NCI-H128 (cell line): ENCODE measurements at regions not wholly inside any gene's neighbourhood (a gene's known extent, or its start where the extent isn't known, plus 50 kb on each side); places are given as distances from the start of the nearest gene placed in this dataset.
"Not testable (repeated sequence)": the region's sequence is repeated elsewhere in the genome, so short reads cannot be mapped to it uniquely, and the experiment has no call there.

Experiments
- DNase-seq: peaks from one replicate; lab custom pipeline; 2025; ENCODE audit not compliant: unreplicated experiment; lab: John Stamatoyannopoulos, UW

- DNase-seq: no peak
Observed at GRCh38 chr4:123535037-123535748, 138.6 kb downstream of the SPRY1 start.

- no peak for DNase-seq
Observed at GRCh38 chr4:123536225-123536624, 139.6 kb downstream of the SPRY1 start.

DNA sequence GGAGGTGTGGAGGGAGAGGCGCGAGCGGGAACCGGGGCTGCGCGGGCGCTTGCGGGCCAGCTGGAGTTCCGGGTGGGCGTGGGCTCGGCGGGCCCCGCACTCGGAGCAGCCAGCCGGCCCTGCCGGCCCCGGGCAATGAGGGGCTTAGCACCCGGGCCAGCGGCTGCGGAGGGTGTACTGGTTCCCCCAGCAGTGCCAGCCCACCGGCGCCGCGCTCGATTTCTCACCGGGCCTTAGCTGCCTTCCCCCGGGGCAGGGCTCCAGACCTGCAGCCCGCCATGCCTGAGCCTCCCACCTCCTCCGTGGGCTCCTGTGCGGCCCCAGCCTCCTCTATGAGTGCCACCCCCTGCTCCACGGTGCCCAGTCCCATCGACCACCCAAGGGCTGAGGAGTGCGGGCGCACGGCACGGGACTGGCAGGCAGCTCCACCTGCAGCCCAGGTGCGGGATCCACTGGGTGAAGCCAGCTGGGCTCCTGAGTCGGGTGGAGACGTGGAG is 141.4 kb downstream of the SPRY1 start:
- not testable (repeated sequence) for DNase-seq

GRCh38 chr4:123545667-123546572 is 149.3 kb downstream of the SPRY1 start:
- DNase-seq: no peak

- no peak for DNase-seq
Observed at GRCh38 chr4:123546573-123547060, 150.0 kb downstream of the SPRY1 start.

- DNase-seq: peak; percentile 16
Observed at GRCh38 chr4:123547216-123548165, 150.9 kb downstream of the SPRY1 start.

GRCh38 chr4:123553279-123553678 is 156.7 kb downstream of the SPRY1 start:
- DNase-seq: no peak

DNA sequence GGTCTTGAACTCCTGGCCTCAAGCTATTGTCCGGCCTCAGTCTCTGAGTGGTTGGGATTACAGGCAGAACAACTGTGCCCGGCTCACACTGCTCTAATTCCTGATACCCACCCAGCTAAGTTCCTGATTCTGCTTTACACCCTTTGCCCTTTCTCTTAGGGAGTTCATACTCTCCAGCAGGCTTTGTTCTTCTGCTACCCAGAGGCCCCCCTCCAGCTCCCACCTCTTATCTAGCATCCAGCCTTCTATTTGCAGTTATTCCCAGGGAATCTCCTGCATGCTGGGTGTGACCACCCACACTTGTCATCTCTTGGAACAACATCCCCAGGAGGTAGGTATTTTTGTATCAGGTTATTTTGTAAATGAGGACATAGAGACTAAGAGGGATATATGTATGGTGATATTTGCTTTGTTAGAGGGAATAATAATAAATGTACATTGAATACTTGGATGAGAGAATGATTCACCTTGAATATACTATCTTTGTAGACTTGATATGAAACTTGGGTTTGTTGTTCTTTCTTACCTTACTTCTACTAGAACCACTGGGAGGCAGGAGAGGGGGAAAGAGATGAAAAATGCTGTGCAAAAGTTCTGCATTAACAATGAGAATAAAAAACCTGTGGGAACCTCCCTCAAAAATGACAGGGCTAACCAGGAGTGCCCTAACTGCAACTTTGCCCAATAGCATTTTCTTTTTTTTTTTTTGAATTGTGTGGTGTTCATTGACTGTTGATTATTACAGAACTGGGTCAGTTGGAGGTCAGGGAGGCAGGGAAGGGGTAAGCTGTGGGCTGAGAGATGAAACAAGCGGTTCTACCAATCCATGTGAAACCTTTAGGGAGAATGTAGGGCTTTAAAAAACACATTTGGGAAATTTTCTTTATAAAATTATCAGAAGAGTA is 157.4 kb downstream of the SPRY1 start:
- DNase-seq: no peak

DNA sequence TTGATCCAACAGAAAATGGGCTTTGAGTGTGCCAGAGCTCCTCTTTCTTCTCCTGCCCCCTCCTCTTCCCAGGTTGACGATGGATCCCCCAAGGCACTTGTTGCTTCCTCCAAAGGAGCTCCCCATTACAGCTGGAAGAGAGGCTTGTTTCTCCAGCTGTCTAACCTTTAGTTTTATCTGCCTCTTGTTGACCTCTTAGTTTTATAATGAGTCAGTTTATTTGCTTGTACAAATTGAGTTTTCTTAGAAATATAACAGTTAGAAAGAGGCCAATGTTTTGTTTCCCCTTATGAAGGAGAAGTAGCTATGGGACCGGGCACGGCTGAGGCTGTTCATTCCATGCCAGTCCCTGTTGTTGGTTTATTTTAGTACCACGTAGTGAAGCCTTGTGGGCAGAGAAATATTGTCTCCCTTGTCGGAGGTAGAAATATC is 158.2 kb downstream of the SPRY1 start:
- DNase-seq: no peak

- no peak for DNase-seq
Observed at GRCh38 chr4:123555233-123555806, 158.7 kb downstream of the SPRY1 start.

DNA sequence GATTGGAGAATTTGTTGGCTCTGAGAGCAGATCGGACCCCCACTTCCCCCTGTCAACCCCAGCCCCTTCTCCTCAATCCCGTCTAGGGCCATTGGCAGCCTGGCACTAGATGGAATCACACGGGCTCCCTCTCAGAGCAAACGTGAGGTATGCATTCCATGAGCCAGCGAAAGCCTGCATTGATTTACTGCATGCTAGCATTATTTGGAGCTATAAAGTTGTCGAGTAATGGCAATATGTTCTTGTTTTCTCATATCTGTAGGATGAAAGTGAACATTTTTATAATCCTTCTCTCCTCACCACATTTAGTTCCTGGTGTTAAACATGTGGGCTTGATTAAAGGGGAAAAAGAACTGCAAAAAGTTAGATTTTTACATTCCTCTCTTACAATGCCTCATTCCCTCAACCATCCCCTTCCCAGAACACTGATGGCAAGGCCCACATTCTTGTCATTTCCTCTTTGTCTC is 159.2 kb downstream of the SPRY1 start:
- no peak for DNase-seq

DNA sequence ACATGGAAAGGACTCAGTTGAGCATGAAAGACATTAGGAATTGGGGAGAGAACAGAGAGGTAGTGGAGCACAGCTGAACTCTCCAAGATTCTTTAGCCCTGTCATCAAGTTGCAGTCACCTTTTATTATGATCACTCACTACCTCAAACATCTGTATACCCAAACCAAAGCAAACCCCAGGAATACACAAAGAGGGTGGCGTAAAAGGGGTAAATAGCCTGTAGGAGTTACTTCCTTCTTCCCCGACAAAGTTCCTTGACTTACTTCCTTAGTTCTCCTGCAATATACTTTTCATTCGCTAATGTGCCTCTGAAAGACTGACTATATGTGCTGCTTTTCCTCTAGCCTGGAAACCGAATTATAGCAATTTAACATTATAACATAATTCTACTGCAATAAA is 159.9 kb downstream of the SPRY1 start:
- DNase-seq: no peak

DNA sequence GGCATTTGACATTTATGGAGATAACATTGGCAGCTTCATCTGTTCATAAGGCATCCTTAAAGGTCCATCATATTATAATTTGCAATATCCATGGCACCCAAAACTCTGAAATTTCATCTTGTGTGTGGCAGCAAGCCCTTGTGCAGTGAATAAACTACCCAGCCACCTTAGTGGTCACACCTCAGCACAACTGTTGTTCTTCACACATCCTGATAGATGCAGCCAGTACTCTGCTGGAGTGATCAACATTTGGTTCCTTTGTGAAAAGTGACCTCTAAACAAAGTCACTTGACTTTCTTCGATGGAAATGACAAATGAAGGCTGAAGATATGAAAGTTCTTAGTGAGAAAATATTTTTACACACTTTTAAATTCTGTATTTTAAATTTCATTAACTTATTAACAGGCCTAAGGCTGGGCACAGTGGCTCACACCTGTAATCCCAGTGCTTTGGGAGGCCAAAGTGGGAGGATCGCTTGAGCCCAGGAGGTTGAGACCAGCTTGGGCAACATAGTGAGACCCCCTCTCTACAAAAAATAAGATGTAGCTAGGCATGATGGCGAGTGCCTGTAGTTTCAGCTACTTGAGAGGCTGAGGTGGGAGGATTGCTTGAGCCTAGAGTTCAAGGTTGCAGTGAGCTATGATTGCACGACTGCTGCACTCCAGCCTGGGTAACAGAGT is 161.4 kb downstream of the SPRY1 start:
- DNase-seq: no peak

- no peak for DNase-seq
Observed at GRCh38 chr4:123558865-123559264, 162.3 kb downstream of the SPRY1 start.

DNA sequence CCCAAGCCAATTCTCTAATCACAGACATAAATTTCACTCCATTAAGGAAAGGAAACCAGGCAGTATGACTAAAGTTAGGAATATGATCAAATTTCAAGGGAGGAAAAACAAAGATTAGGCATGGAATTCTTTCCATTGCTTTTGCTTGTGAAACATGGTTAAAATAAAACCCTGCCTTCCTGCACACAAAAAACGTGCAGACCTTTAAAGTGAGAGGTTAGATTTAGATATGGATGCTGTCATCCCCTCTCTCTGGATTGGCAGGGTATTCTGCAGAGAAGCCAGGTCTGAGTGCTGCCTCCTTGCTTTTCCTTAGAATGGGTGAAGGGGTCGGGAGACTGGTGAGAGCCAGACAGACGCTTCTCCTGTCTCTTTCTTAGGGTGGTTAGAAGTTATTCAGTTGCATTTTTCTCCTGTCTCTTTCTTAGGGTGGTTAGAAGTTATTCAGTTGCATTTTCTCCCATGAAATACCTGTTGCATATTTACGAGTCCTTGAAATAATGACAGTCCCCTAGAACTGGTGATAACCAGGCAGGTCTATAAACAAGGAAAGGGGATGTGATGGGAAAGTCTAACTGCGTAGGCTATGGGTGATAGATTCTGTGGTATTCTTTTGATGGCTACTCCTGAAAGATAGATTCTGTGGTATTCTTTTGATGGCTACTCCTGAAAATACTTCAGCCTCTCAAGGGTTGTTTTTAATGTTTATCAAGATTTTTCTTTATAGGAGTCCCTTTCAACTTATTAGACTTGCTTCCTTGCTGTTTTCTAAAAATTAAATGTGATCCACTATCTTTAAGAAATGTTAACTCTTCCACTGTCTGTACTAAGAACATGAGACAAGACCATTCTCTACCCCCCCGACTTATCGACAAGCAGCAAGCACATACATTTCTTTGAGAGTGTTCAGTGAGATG is 163.6 kb downstream of the SPRY1 start:
- DNase-seq: no peak

DNA sequence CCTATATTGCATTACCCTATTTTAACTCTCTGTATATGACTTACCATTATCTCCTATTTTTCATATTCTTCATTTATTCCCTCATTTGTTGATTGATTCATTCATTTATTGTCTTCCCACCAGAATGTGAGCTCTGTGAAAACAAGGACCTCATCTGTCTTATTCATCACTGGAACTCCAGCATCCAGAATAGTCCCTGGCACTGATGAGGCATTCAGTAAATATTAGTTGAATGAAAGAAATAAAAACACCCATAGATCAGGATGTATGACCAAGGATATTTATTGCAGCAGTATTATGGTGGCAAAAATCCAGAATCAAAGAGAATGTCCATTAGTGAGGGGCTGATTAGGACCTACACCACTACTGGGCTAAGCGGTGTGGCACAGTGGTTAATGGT is 164.9 kb downstream of the SPRY1 start:
- no peak for DNase-seq

DNA sequence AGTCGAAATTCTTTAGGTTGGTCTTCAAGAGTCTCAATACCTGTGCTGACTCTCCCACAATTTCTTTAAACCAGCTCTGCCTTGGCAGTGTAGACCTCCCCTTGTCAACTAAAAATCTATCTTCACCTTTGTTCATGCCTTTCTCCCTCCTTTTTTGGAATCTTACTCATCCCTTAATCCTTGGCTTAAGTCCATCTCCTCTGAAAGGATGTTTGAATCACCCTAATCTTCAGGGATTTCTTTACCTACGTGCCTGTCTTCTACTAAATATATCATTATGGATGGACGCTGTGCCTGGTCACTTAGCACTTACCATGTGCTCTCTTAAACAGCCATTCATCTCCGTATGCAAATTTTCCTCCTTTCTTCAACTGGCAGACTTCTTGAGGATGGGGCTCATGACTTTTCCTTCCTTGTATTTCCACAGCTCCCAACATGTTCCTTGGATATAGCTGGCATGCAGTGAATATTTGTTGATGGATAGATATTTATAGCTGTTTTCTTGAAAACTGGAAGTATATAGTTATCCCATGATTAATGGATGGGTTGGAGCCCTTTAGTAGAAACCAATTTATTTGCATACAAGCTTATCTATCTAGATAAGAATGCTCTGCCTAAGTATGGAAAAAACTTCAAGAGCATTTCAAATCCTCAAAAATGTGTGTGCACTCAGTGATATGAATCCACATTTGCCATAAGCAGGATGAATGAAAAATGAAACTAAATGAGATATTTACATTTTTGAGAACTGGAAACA is 166.6 kb downstream of the SPRY1 start:
- no peak for DNase-seq
